DMS153 (cell line): ENCODE measurements at regions not wholly inside any gene's neighbourhood (a gene's known extent, or its start where the extent isn't known, plus 50 kb on each side); places are given as distances from the start of the nearest gene placed in this dataset.

ENCODE experiments used
- DNase-seq: peaks from one replicate; lab custom pipeline; 2025; lab: John Stamatoyannopoulos, UW

GRCh38 chr10:78860260-78860914 is 208.4 kb upstream of the ZMIZ1 start:
- no peak for DNase-seq

DNA sequence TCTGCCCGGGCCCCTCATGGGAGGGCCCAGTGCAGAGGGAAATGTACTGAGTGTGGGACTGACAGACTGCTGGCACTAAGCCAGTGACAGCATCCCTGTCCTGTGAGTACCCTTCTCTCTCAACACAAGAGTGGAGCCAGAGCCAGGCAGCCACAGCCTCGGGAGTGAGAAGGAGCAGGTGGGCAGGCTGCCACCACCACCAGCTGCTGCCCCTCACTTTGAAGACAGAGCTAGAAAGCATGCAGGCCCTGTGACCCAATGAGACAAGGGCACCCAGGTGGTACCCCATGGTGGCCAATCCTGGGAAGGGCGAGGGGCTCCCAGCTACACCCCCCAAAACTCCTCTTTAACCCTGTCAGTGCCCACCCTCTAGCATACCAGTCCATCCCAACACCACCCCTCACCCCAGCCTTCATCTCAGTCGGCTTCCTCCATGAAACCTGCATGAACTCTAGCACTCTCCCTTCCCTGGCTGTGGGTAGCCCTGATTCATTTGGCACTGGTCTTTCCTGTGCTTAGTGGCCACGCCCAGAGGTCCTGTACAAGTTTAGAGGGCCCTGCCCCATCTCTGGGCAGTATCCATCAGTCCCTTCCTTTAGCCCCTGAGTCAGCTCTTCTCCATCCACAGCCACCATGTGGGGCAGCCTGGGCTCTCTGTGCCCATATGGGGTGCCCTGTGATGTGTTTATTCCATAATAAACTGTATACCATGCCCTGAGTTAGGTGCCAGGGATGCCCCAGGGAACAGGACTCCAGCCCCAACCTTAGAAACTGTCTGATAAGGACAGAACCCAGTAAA is 207.0 kb upstream of the ZMIZ1 start:
- no peak for DNase-seq

GRCh38 chr10:78862328-78862640 is 206.5 kb upstream of the ZMIZ1 start:
- no peak for DNase-seq

- no peak for DNase-seq
Observed at GRCh38 chr10:78863140-78863905, 205.4 kb upstream of the ZMIZ1 start.

DNA sequence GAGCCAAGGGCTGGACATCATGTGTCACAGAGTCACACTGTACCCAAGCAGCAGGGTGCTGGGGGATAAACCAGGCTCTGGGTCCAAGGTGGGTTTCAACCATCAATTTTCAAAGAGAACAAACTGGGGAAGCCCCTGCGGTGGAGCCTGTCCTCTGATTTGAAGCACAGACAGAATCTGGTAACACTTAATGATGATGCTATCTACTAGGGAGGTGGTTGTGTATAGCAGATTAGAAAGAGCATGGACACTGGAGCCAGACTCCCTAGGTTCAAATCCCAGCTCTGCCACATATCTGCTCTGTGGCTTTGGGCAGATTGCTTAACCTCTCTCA is 204.9 kb upstream of the ZMIZ1 start:
- no peak for DNase-seq

DNA sequence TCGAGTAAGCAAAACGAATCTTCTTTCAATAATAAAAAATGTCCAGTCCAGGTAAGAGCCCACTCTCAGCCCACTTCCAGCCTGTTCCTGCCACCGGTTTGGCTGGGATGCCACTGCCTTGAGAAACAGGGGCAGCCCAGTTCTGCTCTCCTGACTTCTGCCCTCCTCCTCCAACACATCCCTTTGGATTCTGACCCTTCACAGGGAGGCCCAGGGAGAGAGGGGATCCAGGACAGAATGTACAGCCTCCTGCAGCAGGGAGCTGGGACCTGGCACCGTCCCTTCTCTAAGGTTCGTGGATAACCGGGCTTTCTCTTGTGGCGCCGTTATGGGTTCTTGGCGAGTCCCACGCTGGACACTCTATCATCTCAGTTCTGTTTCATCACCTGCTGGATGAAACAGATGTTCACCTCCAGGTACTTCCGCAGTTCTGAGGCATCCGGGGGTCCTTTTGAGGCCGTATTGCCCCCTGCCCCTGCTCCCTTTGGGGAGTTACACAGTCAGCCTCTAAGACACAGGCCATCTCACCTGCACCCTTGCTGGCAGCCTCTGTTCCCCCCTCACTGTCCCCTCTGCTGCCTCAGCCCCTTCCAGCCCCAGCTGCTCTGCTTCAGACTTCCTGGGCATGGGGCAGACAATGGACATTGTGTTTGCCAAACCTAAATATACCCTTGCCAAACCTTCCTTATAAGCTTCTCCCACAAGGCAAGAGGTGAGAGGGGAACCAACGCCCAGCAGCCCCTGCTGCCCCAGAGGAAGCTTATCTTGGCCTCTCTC is 203.8 kb upstream of the ZMIZ1 start:
- no peak for DNase-seq

GRCh38 chr10:78865538-78865875 is 203.3 kb upstream of the ZMIZ1 start:
- no peak for DNase-seq

DNA sequence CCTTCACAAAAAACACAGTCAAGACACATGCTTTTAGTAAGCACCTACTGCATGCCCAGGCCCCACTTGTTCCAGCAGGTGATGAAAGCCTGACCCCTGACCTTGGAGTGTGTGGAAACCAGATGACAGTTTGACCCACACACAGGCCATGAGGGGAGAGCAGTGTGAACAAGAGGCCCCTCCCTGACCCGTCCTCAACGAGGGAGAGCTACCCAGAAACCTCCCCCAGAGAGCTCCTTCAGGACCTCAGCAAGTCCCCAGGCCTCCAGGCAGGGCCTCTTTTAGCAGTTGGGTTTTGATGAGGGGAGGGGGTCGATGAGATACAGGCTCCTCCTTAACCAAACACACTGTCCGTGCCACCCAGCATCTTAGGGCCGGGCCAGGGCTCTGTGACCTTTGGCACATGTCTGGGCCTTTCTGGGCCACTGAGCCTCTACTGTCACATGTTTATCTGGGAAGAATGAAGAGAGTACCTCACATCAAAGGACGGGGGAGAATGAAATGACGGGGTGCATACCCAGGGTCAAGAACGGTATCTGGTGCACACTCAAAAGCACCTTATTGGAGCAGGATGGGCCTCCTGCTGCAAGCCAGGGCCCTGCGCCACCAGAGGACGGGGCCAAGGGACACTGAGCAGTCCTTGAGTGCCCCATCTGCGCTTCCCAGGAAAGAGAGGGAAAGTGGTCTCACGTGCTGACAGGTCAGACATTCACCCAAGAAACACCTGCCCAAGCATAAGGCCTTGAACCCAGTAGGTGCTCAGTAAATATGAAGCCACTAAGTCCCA is 202.6 kb upstream of the ZMIZ1 start:
- DNase-seq, result no peak

DNA sequence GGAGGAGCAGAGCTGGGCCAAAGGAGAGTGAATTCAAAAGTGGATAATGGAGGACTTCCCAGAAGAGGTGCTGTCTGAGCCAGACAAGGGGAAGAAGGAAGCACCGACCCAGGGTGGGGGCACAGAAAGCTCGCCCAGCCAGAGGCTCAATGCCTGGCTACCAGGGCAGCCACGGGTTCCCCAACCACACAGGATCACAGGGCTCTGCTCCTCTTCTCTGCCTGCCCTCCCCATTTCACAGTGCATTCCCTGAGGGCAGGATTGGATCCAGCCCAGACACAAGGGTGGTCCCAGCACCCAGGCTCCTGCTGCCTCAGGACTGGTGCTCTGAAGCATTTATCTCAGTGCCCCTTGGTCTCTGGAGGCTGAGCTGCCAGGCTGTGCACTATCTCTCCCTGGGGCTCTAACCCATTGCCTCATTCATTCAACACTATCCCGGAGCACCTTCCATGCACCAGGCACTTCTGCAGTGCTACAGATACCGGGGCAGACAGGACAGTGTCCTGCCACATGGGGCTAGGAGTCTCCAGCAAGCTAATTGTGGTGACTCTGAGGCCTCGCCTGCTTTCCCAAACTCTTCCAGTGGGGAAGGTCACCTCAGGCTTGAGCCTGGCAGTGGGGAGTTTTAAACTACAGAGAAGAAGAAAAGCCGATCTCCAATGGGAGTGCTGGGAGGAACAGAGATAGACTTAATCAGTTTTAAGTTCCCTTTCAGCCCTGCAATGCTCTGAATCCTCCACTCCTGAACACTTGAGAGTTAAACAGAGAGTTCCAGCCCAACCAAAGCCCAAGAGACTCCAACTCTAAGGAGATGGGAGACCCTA is 201.8 kb upstream of the ZMIZ1 start:
- no peak for DNase-seq

GRCh38 chr10:78867555-78867939 is 201.2 kb upstream of the ZMIZ1 start:
- no peak for DNase-seq

GRCh38 chr10:78868048-78868447 is 200.7 kb upstream of the ZMIZ1 start:
- no peak for DNase-seq

DNA sequence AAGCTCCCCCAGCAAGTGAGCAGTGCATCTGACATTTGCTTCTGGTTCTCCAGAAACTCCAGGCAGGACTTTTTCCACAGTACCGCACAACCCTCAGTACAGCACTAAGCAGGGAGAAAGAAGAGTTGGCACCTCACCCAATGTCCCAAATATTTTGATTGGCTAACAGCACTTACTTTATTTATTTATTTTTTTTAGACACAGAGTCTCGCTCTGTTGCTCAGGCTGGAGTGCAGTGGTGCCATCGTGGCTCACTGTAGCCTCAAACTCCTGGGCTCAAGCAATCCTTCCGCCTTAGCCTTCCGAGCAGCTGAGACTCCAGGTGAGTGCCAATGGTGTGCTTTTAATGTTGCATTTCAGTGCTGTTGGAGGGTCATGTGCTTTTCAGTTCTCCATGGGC is 200.3 kb upstream of the ZMIZ1 start:
- DNase-seq, result no peak

GRCh38 chr10:78868861-78869260 is 199.9 kb upstream of the ZMIZ1 start:
- DNase-seq, result no peak

DNA sequence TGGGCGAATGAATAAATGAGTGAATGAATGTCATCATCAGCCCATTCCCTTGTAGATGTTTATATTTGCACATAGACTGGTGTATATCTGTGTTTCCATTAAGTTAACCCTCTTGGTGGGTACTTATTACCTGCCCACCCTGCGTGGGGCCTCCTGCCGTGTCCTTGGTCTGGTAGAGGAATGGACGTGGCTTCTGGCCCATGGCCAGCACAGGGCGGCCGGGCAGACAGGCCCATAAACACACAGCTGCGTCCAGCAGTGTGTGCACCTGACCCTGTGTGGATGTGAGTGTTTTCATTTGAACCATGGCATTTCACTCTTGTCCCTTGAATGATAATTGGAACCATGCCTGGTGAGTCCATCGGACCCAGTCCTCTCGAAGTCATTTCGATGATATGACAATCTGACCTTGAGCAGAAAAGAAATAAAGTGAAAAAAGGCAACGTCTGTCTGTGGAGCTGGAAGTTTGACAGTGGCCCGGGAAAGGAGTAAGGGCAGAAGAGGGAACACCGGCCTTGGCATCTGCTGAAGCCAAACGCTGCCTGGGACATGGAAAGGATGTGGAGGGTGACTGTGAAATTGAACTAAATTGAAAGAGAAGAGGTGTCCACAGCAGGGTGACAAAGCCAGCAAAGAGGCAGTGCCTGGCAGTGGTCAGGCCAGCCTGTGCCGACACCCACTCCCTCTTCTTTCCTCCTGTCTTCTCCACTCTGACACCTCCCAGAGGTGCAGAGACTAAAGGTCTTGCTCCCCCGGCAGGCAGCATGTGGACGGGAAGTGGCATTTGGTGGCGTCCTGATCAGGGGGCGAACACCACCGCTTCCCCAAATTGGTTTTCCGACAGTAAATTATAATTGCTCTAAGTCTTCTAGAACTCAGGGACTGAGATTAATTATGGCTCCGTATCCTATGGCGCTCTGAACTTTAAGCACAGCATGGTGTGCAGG is 199.0 kb upstream of the ZMIZ1 start:
- DNase-seq, result no peak

- DNase-seq, result no peak
Observed at GRCh38 chr10:78870458-78870857, 198.3 kb upstream of the ZMIZ1 start.

GRCh38 chr10:78871796-78872195 is 197.0 kb upstream of the ZMIZ1 start:
- no peak for DNase-seq

DNA sequence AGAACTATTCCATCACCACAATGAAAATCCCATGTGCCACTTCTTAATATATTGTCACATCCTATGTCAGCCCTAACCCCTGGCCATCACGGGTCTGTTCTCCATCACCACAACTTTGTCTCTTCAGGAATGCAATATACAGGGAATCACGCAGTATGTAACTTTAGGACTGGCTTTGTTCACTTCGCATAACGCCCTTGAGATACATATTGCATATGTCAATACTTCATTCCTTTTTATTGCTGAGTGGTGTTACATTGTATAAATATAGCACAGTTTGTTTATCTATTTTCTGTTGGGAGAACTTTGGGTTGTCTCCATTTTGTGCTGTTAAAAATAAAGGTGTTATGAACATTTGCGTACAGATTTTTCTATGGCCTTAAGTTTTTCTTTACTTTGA is 195.4 kb upstream of the ZMIZ1 start:
- no peak for DNase-seq

DNA sequence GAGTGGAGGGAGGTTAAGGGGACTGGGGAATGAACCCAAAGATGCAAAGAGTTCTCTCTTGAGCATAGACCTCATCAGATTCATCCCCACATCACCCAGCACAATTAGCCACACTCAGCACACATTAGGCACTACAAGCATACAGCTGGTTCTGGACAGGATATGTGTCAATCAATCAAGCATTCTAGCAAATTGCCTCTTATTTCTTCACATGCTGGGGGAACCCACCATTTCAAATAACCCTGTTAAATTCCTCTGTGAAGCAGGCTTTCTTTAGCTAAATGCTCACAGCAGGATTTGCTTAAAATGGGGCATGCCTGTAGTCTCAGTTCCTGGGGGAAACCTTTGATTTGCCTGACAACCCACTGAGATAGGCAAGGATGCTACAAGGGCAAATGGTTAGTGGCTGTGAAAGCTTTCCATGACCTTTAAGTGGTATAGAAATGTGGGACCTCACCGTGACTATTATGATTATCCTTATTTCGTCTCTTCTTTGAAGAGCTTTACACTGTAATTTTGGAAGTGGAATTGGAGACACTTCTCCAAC is 193.4 kb upstream of the ZMIZ1 start:
- DNase-seq, result no peak

GRCh38 chr10:78875932-78876331 is 192.8 kb upstream of the ZMIZ1 start:
- no peak for DNase-seq

DNA sequence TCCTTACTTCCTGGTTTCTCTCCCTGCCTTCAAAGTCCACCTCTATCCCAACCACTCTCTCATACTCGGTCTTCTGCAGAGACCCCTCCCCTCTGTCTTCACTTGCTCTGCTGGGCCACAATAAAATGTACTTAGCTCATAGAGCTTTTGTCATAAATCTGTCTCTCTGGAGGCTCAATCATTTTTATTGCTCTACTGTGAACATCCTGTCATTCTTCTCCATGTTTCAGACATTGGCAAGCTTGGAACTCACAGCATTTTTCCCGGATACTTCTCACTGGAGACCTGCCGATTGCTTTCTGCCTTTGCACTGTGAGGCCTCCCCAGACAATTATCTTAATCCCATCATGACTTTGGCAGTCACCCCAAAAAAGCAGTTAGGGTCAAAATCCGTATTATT is 192.3 kb upstream of the ZMIZ1 start:
- DNase-seq, result peak; percentile 51
